K562 (cell line): ENCODE measurements at regions not wholly inside any gene's neighbourhood (a gene's known extent, or its start where the extent isn't known, plus 50 kb on each side); places are given as distances from the start of the nearest gene placed in this dataset.

Experiments used
- ATAC-seq: fragments of 200-7000 bp; cut with Tn5 transposase; 3 replicates; pipeline ENCODE4 v1.9.1; 2020; ENCODE audit warnings: moderate library complexity
- BruUV-seq: library from RNA; stranded (reverse); fragments of 400-500 nt; replicated peaks from 2 replicates; lab custom pipeline; 2021; lab: Mats Ljungman, UMichigan
- CTCF ChIA-PET: fragments of 300-600 bp; formaldehyde crosslinking; extraction: SDS; loops from one replicate; lab custom pipeline; 2021; ENCODE audit warnings: low intra/inter-chr PET ratio; lab: Yijun Ruan, JAX
- POLR2A ChIA-PET: fragments of 300-600, 350-650 bp; sonication (Branson Sonifier 250); formaldehyde crosslinking; extraction: SDS; loops from one replicate; lab custom pipeline; 2021; ENCODE audit warnings: antibody characterized with exemption, inconsistent platforms; lab: Yijun Ruan, JAX
- DNase-seq, 4 experiments: peaks; one replicate each; pipeline versions ENCODE4 v3.0.0 to v3.0.0-alpha.2; 2011 to 2018; ENCODE audit warnings: low spot score in 3 of 4, mixed read lengths in 3 of 4; ENCODE audit errors: extremely low read depth in 1 of 4
- FAIRE-seq: peaks from 2 replicates; lab custom pipeline; 2011; peaks lifted over from hg19 to GRCh38; lab: Jason Lieb, UNC
- H2AFZ ChIP-seq: 2 replicates; pipeline ENCODE4 v1.6.0; 2011; ENCODE audit warnings: low read depth, low read length, control low read depth, inconsistent platforms
- H3K27ac ChIP-seq: fragments of 200-600 bp; 3 replicates; pipeline ENCODE4 v1.8.0; 2011; ENCODE audit warnings: low read depth, mild to moderate bottlenecking, control low read depth, inconsistent platforms, low read length, moderate library complexity, mixed read lengths; ENCODE audit errors: extremely low read depth
- H3K27me3 ChIP-seq, 2 experiments: fragments of 300-600 bp in 1 of 2; 2 replicates in 1 of 2; 3 replicates in 1 of 2; pipeline versions ENCODE4 v1.6.0 to v1.8.0; 2011; ENCODE audit warnings: inconsistent platforms in 2 of 2, low read length in 2 of 2, mild to moderate bottlenecking in 1 of 2, mixed read lengths in 1 of 2, moderate library complexity in 1 of 2; ENCODE audit not compliant: control insufficient read depth in 2 of 2, insufficient read depth in 2 of 2
- H3K36me3 ChIP-seq: fragments of 300-600 bp; 3 replicates; pipeline ENCODE4 v1.8.0; 2011; ENCODE audit warnings: mild to moderate bottlenecking, low read length, inconsistent platforms; ENCODE audit not compliant: control insufficient read depth, insufficient read depth
- H3K4me1 ChIP-seq, 2 experiments: fragments of 200-600 bp in 1 of 2; replicated peaks in 1 of 2; 2 replicates in 1 of 2; 3 replicates in 1 of 2; pipeline versions ENCODE4 v1.5.1 to v1.8.0; 2011; ENCODE audit warnings: inconsistent platforms in 2 of 2, low read length in 2 of 2, mild to moderate bottlenecking in 1 of 2, mixed read lengths in 1 of 2, moderate library complexity in 1 of 2; ENCODE audit not compliant: control insufficient read depth in 2 of 2, insufficient read depth in 2 of 2
- H3K4me2 ChIP-seq: 2 replicates; pipeline ENCODE4 v1.6.1; 2011; ENCODE audit warnings: low read length, control low read depth, inconsistent platforms, mixed read lengths; ENCODE audit not compliant: insufficient read depth
- H3K4me3 ChIP-seq: fragments of 200-600 bp; sonication (generic), shearing (Covaris generic); 2 replicates; pipeline ENCODE4 v1.5.1; 2016; ENCODE audit warnings: control low read depth, inconsistent platforms
- H3K79me2 ChIP-seq: fragments of 200-600 bp; 3 replicates; pipeline ENCODE4 v1.8.0; 2011; ENCODE audit warnings: low read length, inconsistent platforms; ENCODE audit not compliant: control insufficient read depth, insufficient read depth
- H3K9ac ChIP-seq, 2 experiments: 2 replicates each; pipeline versions ENCODE4 v1.6.0 to v1.6.1; 2011; ENCODE audit warnings: low read depth in 2 of 2, low read length in 2 of 2, control low read depth in 1 of 2, inconsistent platforms in 1 of 2, mild to moderate bottlenecking in 1 of 2, mixed read lengths in 1 of 2; ENCODE audit not compliant: insufficient read depth in 1 of 2
- H3K9me1 ChIP-seq: one replicate; pipeline ENCODE4 v1.6.0; 2011; ENCODE audit warnings: inconsistent platforms, mild to moderate bottlenecking, low read length, moderate library complexity; ENCODE audit not compliant: control insufficient read depth, insufficient read depth
- H3K9me3 ChIP-seq: replicated peaks from 2 replicates; pipeline ENCODE4 v1.5.1; 2011; ENCODE audit warnings: low read depth, low read length, inconsistent platforms; ENCODE audit not compliant: control insufficient read depth, insufficient read depth
- H4K20me1 ChIP-seq: replicated peaks from 2 replicates; pipeline ENCODE4 v1.6.1; 2011; ENCODE audit warnings: low read length, inconsistent platforms, mixed read lengths; ENCODE audit not compliant: control insufficient read depth, insufficient read depth
- MEIS2 ChIP-seq: fragments of 450-650 bp; IDR thresholded peaks from 2 replicates; pipeline ENCODE4 v1.6.1; 2014; ENCODE audit warnings: mild to moderate bottlenecking; ENCODE audit not compliant: partially characterized antibody
- SAP30 ChIP-seq: fragments of 200-600 bp; sonication (generic); IDR thresholded peaks from 2 replicates; pipeline ENCODE4 v1.6.1; 2012; ENCODE audit warnings: borderline replicate concordance, low read depth, mild to moderate bottlenecking, moderate library complexity, low read length, control low read depth, inconsistent platforms; ENCODE audit not compliant: insufficient read depth, poor library complexity, severe bottlenecking
- SMAD1 ChIP-seq: fragments of 150-350 bp; IDR thresholded peaks from 2 replicates; pipeline ENCODE4 v1.6.1; 2014; ENCODE audit warnings: low read length, low read depth; ENCODE audit not compliant: partially characterized antibody
- WGBS: fragments of 100-300 bp; shearing (Covaris generic); methylation state at CpG from one replicate; pipeline ENCODE4 v1.1.6; 2016; ENCODE audit warnings: low coverage, mixed read lengths; ENCODE audit not compliant: insufficient coverage; ENCODE audit errors: missing lambda C conversion rate; 5-methylcytosine and 5-hydroxymethylcytosine counted together
- in situ Hi-C: fragments of 300-500 bp; cut with MboI; formaldehyde crosslinking; loops from 4 replicates; pipeline ENCODE4 v1.15.0; 2018; ENCODE audit warnings: inconsistent platforms, mixed read lengths
- intact Hi-C: fragments of 100-400 bp; cut with micrococcal nuclease; formaldehyde crosslinking; loops from 2 replicates; pipeline ENCODE4 v1.14.2; 2022
- TF ChIP-seq, protein P1 (sequence below): fragments of 250-450 bp; sonication (Bioruptor Pico); IDR thresholded peaks from 2 replicates; pipeline ENCODE4 v1.4.0; 2020; ENCODE audit warnings: mild to moderate bottlenecking, moderate library complexity

DNA sequence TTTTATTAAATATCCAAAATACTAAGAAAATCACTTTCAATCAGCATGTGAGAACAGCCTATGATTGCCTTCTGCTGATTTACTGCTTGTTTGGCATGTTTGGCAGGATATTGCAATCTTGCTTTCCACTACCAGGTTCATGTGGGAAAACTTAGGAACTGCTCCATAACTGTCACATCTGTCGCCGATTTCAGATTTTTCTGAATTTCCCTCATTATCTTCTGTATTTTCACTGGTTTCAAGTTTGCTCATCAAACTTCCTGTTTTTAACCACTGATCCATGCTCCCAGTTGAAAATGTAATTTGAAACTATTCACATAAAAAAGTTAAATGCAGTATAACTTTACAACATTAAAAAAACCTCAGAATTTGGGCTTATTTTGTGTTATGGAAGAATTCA is 93.0 kb downstream of the NFKBIZ start:
- POLR2A ChIA-PET: no interaction called here

More for the DNA sequence above, 93.0 kb downstream of the NFKBIZ start:
- intact Hi-C loops: no loop called here
- Histone ChIP-seq H3K4me3 (no peak overlapping the region), H2AFZ (no peak overlapping the region), H3K27ac (no peak overlapping the region), H3K79me2 (no peaks in the 10 kb centered on the region), H3K9ac (no peak overlapping the region), H3K9me3 (no peaks in the 10 kb centered on the region), H3K4me2 (no peak overlapping the region), H3K4me1 (peaks cover 0 to 30% of the 10 kb centered on the region in 2 experiments; a peak in 4 of 5 replicates), H3K27me3 (no peaks in the 10 kb centered on the region), H3K9me1 (no peaks in the 10 kb centered on the region), H4K20me1 (no peaks in the 10 kb centered on the region), H3K36me3 (no peaks in the 10 kb centered on the region)
- no peak for FAIRE-seq
- TF ChIP-seq SMAD1 (no peak), MEIS2 (peak; percentile 39), SAP30 (no peak)
- TF ChIP-seq, protein P1, sequence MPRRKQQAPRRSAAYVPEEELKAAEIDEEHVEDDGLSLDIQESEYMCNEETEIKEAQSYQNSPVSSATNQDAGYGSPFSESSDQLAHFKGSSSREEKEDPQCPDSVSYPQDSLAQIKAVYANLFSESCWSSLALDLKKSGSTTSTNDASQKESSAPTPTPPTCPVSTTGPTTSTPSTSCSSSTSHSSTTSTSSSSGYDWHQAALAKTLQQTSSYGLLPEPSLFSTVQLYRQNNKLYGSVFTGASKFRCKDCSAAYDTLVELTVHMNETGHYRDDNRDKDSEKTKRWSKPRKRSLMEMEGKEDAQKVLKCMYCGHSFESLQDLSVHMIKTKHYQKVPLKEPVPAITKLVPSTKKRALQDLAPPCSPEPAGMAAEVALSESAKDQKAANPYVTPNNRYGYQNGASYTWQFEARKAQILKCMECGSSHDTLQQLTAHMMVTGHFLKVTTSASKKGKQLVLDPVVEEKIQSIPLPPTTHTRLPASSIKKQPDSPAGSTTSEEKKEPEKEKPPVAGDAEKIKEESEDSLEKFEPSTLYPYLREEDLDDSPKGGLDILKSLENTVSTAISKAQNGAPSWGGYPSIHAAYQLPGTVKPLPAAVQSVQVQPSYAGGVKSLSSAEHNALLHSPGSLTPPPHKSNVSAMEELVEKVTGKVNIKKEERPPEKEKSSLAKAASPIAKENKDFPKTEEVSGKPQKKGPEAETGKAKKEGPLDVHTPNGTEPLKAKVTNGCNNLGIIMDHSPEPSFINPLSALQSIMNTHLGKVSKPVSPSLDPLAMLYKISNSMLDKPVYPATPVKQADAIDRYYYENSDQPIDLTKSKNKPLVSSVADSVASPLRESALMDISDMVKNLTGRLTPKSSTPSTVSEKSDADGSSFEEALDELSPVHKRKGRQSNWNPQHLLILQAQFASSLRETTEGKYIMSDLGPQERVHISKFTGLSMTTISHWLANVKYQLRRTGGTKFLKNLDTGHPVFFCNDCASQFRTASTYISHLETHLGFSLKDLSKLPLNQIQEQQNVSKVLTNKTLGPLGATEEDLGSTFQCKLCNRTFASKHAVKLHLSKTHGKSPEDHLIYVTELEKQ (CRISPR knock-in tag): no peak
- in situ Hi-C loops: no loop called here
- BruUV-seq: no TSS peak
- no peak for DNase-seq
- CTCF ChIA-PET: no interaction called here
- WGBS: 17% methylated on average over 2 of the region's 2 CpGs
- ATAC-seq: no peak
